GM12874 (cell line): ENCODE measurements at regions not wholly inside any gene's neighbourhood (a gene's known extent, or its start where the extent isn't known, plus 50 kb on each side); places are given as distances from the start of the nearest gene placed in this dataset.

Experiments
- TF ChIP-seq, protein P1 (sequence below): IDR thresholded peaks from 2 replicates; pipeline ENCODE4 v1.5.1; 2011; ENCODE audit warnings: low read depth, mild to moderate bottlenecking, control low read depth, low read length, moderate library complexity; ENCODE audit not compliant: insufficient read depth

DNA sequence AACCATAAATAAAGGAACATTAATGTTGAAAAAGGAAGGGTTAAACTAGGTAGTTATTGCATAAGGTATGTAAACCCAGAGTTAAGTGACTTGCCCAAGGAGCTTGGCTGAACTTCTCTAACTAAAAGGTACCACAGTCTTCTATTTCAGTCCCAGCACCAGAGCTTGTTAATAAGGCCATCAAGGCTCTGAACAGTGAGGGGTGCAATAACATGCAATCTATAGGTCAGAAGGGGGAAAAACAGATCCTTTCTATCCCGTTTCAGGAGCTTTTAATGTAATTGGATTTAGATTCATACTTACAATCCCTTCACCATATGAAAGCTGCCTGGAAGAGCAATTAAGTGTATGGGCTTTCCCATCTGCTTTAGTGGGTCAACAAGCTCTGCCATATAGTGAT is 441.5 kb upstream of the SPRY2 start:
- TF ChIP-seq, protein P1, sequence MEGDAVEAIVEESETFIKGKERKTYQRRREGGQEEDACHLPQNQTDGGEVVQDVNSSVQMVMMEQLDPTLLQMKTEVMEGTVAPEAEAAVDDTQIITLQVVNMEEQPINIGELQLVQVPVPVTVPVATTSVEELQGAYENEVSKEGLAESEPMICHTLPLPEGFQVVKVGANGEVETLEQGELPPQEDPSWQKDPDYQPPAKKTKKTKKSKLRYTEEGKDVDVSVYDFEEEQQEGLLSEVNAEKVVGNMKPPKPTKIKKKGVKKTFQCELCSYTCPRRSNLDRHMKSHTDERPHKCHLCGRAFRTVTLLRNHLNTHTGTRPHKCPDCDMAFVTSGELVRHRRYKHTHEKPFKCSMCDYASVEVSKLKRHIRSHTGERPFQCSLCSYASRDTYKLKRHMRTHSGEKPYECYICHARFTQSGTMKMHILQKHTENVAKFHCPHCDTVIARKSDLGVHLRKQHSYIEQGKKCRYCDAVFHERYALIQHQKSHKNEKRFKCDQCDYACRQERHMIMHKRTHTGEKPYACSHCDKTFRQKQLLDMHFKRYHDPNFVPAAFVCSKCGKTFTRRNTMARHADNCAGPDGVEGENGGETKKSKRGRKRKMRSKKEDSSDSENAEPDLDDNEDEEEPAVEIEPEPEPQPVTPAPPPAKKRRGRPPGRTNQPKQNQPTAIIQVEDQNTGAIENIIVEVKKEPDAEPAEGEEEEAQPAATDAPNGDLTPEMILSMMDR: no peak

DNA sequence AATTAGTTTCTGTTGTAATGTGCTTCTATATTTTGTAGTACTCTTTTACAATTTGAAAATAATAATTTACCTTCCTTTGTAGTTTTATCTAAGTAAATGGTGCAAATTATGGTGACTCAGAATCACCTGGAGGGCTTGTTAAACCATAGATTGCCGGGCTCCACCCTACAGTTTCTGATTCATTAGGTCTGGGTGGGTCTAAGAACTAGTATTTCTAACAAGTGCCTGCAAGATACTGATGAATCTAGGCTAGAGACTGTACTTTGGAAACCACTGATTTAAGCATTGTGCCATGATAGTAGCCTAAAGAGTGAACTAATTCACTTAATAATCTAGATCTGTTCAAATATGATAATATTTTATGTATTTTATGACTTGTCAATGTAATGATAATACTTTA is 437.4 kb upstream of the SPRY2 start:
- TF ChIP-seq, protein P1: no peak

GRCh38 chr13:80757694-80758093 is 416.8 kb upstream of the SPRY2 start:
- TF ChIP-seq, protein P1: no peak

GRCh38 chr13:80755910-80756309 is 415.0 kb upstream of the SPRY2 start:
- TF ChIP-seq, protein P1: no peak

DNA sequence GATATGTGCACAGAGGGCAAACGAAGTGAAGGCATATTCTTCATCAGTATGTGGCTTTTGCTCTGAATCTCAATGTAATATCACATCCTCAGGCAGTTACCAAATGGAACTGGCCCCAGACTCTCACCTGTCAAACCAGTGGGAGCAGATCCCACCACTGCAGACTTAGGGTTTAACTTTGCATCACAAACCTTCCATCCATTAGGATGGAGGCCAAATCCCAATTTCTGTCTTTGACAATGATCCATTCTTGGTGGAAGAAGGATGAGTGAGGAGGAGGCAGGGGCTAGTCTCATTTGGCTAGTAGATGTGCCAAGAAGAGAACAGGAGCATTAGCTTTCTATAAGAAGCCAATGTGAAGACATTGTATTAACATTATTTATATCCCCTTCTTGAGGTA is 413.5 kb upstream of the SPRY2 start:
- TF ChIP-seq, protein P1: no peak

GRCh38 chr13:80753866-80754265 is 412.9 kb upstream of the SPRY2 start:
- TF ChIP-seq, protein P1: no peak

DNA sequence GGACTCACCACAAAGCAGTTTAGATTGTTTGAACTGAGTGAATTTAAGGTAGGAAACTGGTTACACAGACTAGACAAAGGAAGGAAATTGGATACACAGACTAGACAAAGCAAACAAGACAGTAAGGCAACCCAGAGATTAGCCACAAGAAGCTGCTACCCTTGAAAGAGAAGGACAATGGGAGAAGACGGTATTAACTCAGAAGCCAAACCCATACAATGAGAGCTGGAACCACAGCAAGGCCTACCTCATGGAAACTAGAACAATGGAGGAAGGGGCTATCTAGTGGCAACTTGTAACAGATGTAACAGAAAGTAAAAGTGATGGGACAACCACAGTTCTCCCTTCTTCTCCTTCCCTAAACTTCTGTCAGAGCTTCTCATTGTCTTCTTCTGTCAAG is 410.9 kb upstream of the SPRY2 start:
- TF ChIP-seq, protein P1: no peak

DNA sequence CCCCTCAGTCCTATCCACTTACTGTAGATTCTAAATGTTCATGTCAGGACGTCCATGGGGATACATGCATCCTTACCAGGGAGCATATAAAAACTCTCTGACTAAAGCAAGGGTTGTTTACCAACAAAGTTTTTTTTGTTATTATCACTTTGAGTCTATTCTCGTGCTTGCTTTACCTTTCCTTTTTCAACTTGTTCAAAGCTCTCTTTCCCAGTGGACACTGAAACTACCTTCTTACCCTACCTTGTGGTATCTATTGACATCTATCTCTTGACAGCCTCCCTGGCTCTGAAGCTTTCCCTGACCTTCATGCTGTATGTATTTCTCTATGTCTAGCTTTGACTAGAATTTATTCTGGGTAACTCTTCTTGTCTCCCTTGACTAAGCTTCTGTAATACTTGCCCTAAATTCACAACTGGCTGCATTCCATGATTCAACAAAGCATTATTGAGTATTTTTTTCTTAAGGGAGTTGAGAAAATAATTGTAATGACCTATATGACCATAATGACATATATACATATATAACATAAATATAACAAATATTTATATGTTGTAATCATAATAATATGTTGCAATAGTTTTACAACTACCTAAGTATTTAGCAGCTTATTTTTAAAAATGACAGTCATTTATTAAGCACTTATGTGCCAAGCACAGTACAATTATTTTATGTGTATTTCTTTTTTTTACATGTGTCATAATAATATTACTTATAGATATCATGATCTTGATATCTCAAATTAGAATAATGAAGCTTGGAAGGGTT is 403.4 kb upstream of the SPRY2 start:
- TF ChIP-seq, protein P1: no peak
